ENCODE measurements at regions not wholly inside any gene's neighbourhood (a gene's known extent, or its start where the extent isn't known, plus 50 kb on each side); places are given as distances from the start of the nearest gene placed in this dataset.

DNA sequence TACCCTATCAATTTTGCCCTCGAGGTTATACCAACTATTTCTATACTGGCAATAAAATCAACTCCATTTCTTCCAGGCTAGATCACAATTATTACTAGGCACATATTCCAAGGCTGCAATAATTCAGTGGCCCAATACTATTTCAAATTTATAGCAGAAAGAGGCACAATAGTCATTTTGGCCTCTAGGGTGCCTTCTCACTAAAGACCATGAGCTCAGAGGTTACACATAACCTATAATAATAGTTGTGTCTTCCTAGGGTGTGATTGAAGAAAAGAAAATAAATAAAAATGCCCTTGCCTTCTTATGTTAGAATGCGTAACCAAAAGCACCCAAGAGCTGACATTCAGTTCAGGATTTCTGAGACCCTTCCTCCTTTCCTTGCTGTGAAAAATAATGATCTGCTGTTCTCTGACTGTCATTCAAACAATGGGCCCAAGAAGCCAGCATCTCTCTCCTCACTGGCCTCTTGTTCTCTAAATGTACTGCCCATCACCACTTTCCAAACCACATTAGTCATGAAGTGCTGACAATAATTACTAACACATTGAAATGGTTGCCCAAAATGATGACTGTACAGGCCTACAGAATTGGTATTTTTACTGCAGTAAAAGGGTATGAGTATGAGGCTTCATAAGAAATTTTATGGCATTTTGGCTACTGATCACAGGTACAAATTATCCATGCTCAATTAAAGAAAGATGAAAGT, 244.8 kb downstream of the LRRN1 start:
- H4K20me1 ChIP-seq (ENCODE audit: insufficient read depth): no peaks in the 10 kb centered on the region
- no peaks in the 10 kb centered on the region for H3K9me2 ChIP-seq (ENCODE audit: insufficient read depth, low read length)
- H3K27ac ChIP-seq (ENCODE audit: low read length): no peak overlapping the region
- H3K36me3 ChIP-seq (ENCODE audit: insufficient read depth, low read length): no peaks in the 10 kb centered on the region
- no peak overlapping the region for H3K9ac ChIP-seq (ENCODE audit: low read length)
- no peak overlapping the region for H3K4me3 ChIP-seq (ENCODE audit: low read length)
- H3K27me3 ChIP-seq (ENCODE audit: insufficient read depth, low read depth, low read length): no peaks in the 10 kb centered on the region
- H3K79me2 ChIP-seq (replicated peaks; ENCODE audit: insufficient read depth, low read length): no peaks in the 10 kb centered on the region
- TF ChIP-seq RAD21 (conservative IDR thresholded peaks at IDR 0.05) (no peak), MXI1 (conservative IDR thresholded peaks at IDR 0.05; ENCODE audit: poor library complexity, severe bottlenecking) (no peak)
- no peaks in the 10 kb centered on the region for H3K9me3 ChIP-seq (ENCODE audit: low read length)
- no peaks in the 10 kb centered on the region for H3F3A ChIP-seq (ENCODE audit: insufficient read depth, low read length, poor library complexity, severe bottlenecking)
- no peak overlapping the region for H3K4me2 ChIP-seq (ENCODE audit: low read length)
- H2AFZ ChIP-seq (ENCODE audit: low read depth, low read length): no peak overlapping the region

DNA sequence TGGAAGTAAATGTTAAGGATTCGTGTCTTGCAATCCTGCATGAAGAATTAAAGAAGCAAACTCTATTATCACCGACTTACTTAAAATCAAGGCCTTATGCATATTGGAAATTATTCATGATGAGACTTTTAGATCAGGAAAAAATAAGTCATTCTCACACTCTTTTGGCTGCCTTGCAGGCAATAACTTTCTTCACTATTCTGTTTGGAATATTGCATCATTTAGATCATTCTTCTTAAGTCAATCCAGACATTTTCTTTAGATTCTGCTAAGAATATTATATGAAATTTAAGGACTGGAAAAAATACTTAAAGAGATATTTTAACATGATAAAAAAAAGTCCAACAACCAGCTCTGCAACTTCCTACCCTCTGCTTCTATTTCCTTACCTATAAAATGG, 245.4 kb downstream of the LRRN1 start:
- Histone ChIP-seq H3K4me2 (ENCODE audit: low read length) (no peak overlapping the region), H3K27me3 (ENCODE audit: insufficient read depth, low read depth, low read length) (no peaks in the 10 kb centered on the region), H3K9ac (ENCODE audit: low read length) (no peak overlapping the region), H3K9me2 (ENCODE audit: insufficient read depth, low read length) (no peaks in the 10 kb centered on the region), H3K27ac (ENCODE audit: low read length) (no peak overlapping the region), H3F3A (ENCODE audit: insufficient read depth, low read length, poor library complexity, severe bottlenecking) (no peaks in the 10 kb centered on the region), H3K36me3 (ENCODE audit: insufficient read depth, low read length) (no peaks in the 10 kb centered on the region), H3K79me2 (replicated peaks; ENCODE audit: insufficient read depth, low read length) (no peaks in the 10 kb centered on the region), H2AFZ (ENCODE audit: low read depth, low read length) (no peak overlapping the region), H3K4me3 (ENCODE audit: low read length) (no peak overlapping the region), H3K9me3 (ENCODE audit: low read length) (no peaks in the 10 kb centered on the region), H4K20me1 (ENCODE audit: insufficient read depth) (no peaks in the 10 kb centered on the region)
- TF ChIP-seq, protein P1, sequence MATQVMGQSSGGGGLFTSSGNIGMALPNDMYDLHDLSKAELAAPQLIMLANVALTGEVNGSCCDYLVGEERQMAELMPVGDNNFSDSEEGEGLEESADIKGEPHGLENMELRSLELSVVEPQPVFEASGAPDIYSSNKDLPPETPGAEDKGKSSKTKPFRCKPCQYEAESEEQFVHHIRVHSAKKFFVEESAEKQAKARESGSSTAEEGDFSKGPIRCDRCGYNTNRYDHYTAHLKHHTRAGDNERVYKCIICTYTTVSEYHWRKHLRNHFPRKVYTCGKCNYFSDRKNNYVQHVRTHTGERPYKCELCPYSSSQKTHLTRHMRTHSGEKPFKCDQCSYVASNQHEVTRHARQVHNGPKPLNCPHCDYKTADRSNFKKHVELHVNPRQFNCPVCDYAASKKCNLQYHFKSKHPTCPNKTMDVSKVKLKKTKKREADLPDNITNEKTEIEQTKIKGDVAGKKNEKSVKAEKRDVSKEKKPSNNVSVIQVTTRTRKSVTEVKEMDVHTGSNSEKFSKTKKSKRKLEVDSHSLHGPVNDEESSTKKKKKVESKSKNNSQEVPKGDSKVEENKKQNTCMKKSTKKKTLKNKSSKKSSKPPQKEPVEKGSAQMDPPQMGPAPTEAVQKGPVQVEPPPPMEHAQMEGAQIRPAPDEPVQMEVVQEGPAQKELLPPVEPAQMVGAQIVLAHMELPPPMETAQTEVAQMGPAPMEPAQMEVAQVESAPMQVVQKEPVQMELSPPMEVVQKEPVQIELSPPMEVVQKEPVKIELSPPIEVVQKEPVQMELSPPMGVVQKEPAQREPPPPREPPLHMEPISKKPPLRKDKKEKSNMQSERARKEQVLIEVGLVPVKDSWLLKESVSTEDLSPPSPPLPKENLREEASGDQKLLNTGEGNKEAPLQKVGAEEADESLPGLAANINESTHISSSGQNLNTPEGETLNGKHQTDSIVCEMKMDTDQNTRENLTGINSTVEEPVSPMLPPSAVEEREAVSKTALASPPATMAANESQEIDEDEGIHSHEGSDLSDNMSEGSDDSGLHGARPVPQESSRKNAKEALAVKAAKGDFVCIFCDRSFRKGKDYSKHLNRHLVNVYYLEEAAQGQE (IDR thresholded peaks at IDR 0.05; ENCODE audit: borderline replicate concordance): no peak

DNA sequence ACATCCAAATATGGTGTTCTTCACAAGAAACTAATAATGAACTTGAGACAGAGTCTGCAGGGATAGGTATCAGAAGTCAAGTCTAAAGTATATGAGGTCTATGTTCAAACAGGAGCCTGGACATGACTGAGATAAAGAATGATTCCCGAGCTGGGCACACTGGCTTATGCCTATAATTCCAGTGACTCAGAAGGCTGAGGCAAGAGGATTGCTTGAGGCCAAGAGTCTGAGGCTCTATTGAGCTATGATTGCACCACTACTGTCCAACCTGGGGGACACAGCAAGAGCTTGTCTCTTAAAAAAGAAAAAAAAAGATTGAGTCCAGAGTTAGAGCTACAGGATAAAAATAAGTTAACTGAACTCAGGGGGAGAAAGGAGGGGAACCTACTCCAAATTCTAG, 246.5 kb downstream of the LRRN1 start:
- no peaks in the 10 kb centered on the region for H3K36me3 ChIP-seq (ENCODE audit: insufficient read depth, low read length)

More for the DNA sequence above, 246.5 kb downstream of the LRRN1 start:
- no peaks in the 10 kb centered on the region for H3K79me2 ChIP-seq (replicated peaks; ENCODE audit: insufficient read depth, low read length)
- H3K9me2 ChIP-seq (ENCODE audit: insufficient read depth, low read length): no peaks in the 10 kb centered on the region
- TF ChIP-seq, protein P1 (IDR thresholded peaks at IDR 0.05; ENCODE audit: borderline replicate concordance): no peak
- no peak for TF ChIP-seq EZH2 (IDR thresholded peaks at IDR 0.05; ENCODE audit: borderline replicate concordance, insufficient read depth, low read length, poor library complexity, severe bottlenecking)
- no peak for TF ChIP-seq MXI1 (conservative IDR thresholded peaks at IDR 0.05; ENCODE audit: poor library complexity, severe bottlenecking)
- no peak for TF ChIP-seq RAD21 (conservative IDR thresholded peaks at IDR 0.05)
- no peak for TF ChIP-seq POLR2AphosphoS5 (IDR thresholded peaks at IDR 0.05)
- no peak for TF ChIP-seq EP300 (conservative IDR thresholded peaks at IDR 0.05; ENCODE audit: poor library complexity, severe bottlenecking)
- TF ChIP-seq, protein P2, sequence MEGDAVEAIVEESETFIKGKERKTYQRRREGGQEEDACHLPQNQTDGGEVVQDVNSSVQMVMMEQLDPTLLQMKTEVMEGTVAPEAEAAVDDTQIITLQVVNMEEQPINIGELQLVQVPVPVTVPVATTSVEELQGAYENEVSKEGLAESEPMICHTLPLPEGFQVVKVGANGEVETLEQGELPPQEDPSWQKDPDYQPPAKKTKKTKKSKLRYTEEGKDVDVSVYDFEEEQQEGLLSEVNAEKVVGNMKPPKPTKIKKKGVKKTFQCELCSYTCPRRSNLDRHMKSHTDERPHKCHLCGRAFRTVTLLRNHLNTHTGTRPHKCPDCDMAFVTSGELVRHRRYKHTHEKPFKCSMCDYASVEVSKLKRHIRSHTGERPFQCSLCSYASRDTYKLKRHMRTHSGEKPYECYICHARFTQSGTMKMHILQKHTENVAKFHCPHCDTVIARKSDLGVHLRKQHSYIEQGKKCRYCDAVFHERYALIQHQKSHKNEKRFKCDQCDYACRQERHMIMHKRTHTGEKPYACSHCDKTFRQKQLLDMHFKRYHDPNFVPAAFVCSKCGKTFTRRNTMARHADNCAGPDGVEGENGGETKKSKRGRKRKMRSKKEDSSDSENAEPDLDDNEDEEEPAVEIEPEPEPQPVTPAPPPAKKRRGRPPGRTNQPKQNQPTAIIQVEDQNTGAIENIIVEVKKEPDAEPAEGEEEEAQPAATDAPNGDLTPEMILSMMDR (IDR thresholded peaks at IDR 0.05; ENCODE audit: poor library complexity, severe bottlenecking): no peak
- TF ChIP-seq TAF1 (IDR thresholded peaks at IDR 0.05; ENCODE audit: low read depth): no peak
- TF ChIP-seq SMC3 (conservative IDR thresholded peaks at IDR 0.05; ENCODE audit: poor library complexity): no peak
- no peaks in the 10 kb centered on the region for H3K9me3 ChIP-seq (ENCODE audit: low read length)
- H3F3A ChIP-seq (ENCODE audit: insufficient read depth, low read length, poor library complexity, severe bottlenecking): no peaks in the 10 kb centered on the region
- no peak overlapping the region for H3K9ac ChIP-seq (ENCODE audit: low read length)
- no peak overlapping the region for H2AFZ ChIP-seq (ENCODE audit: low read depth, low read length)
- no peak overlapping the region for H3K4me2 ChIP-seq (ENCODE audit: low read length)
- H4K20me1 ChIP-seq (ENCODE audit: insufficient read depth): no peaks in the 10 kb centered on the region
- H3K4me3 ChIP-seq (ENCODE audit: low read length): no peak overlapping the region
- H3K27ac ChIP-seq (ENCODE audit: low read length): no peak overlapping the region
- H3K27me3 ChIP-seq (ENCODE audit: insufficient read depth, low read depth, low read length): no peaks in the 10 kb centered on the region

Data from neural cell (in vitro differentiated cells).